Parathyroid adenoma (tissue), 2 donors: ENCODE measurements at regions not wholly inside any gene's neighbourhood (a gene's known extent, or its start where the extent isn't known, plus 50 kb on each side); places are given as distances from the start of the nearest gene placed in this dataset.
"Not testable (repeated sequence)": the region's sequence is repeated elsewhere in the genome, so short reads cannot be mapped to it uniquely, and the experiment has no call there.

Experiments used
- H2AFZ ChIP-seq: fragments of 300-600 bp; sonication (generic); one replicate; pipeline ENCODE4 v1.7.0; 2017; ENCODE audit warnings: antibody characterized with exemption, mild to moderate bottlenecking
- H3K27ac ChIP-seq: fragments of 300-600 bp; sonication (generic); one replicate; pipeline ENCODE4 v1.7.0; 2017
- H3K27me3 ChIP-seq: fragments of 300-600 bp; sonication (generic); one replicate; pipeline ENCODE4 v1.7.0; 2017; ENCODE audit warnings: low read length; ENCODE audit not compliant: control insufficient read depth, insufficient read depth
- H3K36me3 ChIP-seq: fragments of 300-600 bp; sonication (generic); one replicate; pipeline ENCODE4 v1.7.0; 2017; ENCODE audit warnings: low read length; ENCODE audit not compliant: control insufficient read depth, insufficient read depth
- H3K4me1 ChIP-seq: fragments of 300-600 bp; sonication (generic); one replicate; pipeline ENCODE4 v1.7.0; 2017; ENCODE audit warnings: control low read depth
- H3K4me2 ChIP-seq: fragments of 300-600 bp; sonication (generic); one replicate; pipeline ENCODE4 v1.7.0; 2017; ENCODE audit warnings: low read length
- H3K4me3 ChIP-seq: fragments of 300-600 bp; sonication (generic); one replicate; pipeline ENCODE4 v1.7.0; 2017; ENCODE audit warnings: low read depth, low read length
- H3K79me2 ChIP-seq: fragments of 300-600 bp; sonication (generic); one replicate; pipeline ENCODE4 v1.7.0; 2017; ENCODE audit warnings: control low read depth
- H3K9ac ChIP-seq: fragments of 300-600 bp; sonication (generic); one replicate; pipeline ENCODE4 v1.7.0; 2017; ENCODE audit warnings: mild to moderate bottlenecking
- H3K9me3 ChIP-seq: fragments of 300-600 bp; sonication (generic); one replicate; pipeline ENCODE4 v1.7.0; 2017; ENCODE audit warnings: low read length; ENCODE audit not compliant: control insufficient read depth
- TF ChIP-seq, protein P1 (sequence below): fragments of 300-600 bp; sonication (generic); IDR thresholded peaks from one replicate; pipeline ENCODE4 v1.7.0; 2017; ENCODE audit warnings: antibody characterized with exemption, mild to moderate bottlenecking
- donor health status: primary hyperparathyroidism.

DNA sequence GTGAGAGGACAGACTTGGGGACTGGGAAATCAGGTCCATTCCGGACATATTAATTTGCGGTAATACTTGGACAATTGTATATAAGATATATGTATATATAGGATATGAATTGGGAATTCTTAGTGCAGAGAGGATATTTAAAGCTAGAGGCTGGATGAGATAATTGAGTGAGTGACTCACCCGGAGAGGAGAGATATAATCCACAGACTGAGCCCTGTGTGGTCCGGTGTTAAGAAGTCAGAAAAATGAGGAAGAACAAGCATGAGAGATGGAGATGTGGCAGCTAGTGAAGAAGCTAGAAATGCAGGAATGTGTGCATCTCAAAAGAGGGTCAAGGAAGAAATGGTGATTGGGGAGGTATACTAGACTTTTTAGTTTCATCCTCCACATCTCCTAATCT lies 336.2 kb downstream of the SLC7A11 start:
- Histone ChIP-seq H3K4me3 (no peak overlapping the region), H3K36me3 (no peaks in the 10 kb centered on the region), H3K4me1 (no peaks in the 10 kb centered on the region), H3K9me3 (no peaks in the 10 kb centered on the region), H3K79me2 (no peaks in the 10 kb centered on the region), H3K27me3 (no peaks in the 10 kb centered on the region), H3K27ac (no peak overlapping the region), H2AFZ (no peak overlapping the region), H3K4me2 (no peak overlapping the region), H3K9ac (no peak overlapping the region)
- TF ChIP-seq, protein P1, sequence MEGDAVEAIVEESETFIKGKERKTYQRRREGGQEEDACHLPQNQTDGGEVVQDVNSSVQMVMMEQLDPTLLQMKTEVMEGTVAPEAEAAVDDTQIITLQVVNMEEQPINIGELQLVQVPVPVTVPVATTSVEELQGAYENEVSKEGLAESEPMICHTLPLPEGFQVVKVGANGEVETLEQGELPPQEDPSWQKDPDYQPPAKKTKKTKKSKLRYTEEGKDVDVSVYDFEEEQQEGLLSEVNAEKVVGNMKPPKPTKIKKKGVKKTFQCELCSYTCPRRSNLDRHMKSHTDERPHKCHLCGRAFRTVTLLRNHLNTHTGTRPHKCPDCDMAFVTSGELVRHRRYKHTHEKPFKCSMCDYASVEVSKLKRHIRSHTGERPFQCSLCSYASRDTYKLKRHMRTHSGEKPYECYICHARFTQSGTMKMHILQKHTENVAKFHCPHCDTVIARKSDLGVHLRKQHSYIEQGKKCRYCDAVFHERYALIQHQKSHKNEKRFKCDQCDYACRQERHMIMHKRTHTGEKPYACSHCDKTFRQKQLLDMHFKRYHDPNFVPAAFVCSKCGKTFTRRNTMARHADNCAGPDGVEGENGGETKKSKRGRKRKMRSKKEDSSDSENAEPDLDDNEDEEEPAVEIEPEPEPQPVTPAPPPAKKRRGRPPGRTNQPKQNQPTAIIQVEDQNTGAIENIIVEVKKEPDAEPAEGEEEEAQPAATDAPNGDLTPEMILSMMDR, result no peak

DNA sequence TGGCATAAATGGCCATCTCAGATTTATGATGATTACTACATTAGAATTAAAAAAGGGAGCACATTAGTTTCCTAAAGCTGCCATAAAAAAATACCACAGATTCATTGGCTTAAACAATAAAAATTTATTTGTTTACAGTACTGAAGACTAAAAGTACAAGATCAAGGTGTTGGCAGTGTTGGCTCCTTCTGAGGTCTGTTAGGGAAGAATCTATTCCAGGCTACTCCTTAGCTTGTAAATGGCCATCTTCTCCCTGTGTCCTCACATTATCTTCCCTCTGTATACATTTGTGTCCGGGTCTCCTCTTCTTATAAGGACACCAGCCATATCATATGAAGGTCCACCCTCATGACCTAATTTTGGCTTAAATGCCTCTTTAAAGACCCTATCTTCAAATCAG lies 341.0 kb downstream of the SLC7A11 start:
- H3K4me2 ChIP-seq, result no peak overlapping the region
- no peaks in the 10 kb centered on the region for H3K4me1 ChIP-seq
- H3K27me3 ChIP-seq, result no peaks in the 10 kb centered on the region
- TF ChIP-seq, protein P1, result no peak
- H3K9me3 ChIP-seq, result no peaks in the 10 kb centered on the region
- no peaks in the 10 kb centered on the region for H3K79me2 ChIP-seq
- H3K36me3 ChIP-seq, result no peaks in the 10 kb centered on the region
- H3K27ac ChIP-seq, result no peak overlapping the region
- H3K9ac ChIP-seq, result no peak overlapping the region
- H2AFZ ChIP-seq, result no peak overlapping the region
- H3K4me3 ChIP-seq, result no peak overlapping the region

DNA sequence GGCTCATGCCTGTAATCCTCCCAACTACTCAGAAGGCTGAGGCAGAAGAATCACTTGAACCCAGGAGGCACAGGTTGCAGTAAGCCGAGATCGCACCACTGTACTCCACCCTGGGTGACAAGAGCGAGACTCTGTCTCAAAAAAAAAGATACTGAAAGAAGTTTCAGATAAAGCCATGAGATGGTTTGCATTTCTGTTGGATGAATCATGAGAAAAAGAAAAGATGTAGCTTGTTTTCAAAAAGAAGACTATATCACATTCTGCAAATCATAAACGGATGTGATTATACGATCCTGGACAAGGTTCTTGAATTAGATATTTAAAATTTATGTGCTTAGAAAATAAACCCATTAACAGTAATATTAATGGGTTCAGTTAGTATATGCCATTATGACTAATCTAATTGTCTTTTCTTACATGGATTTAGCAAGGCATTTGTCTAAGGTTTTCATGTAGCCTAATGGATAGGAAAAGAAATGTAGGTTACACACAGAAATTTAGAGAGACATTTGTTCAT lies 345.9 kb downstream of the SLC7A11 start:
- Histone ChIP-seq H3K79me2 (no peaks in the 10 kb centered on the region), H3K9ac (no peak overlapping the region), H3K4me1 (no peaks in the 10 kb centered on the region), H3K4me3 (no peak overlapping the region), H3K27me3 (no peaks in the 10 kb centered on the region), H3K4me2 (no peak overlapping the region), H3K9me3 (no peaks in the 10 kb centered on the region), H3K36me3 (no peaks in the 10 kb centered on the region), H2AFZ (no peak overlapping the region), H3K27ac (no peak overlapping the region)
- TF ChIP-seq, protein P1, result no peak

DNA sequence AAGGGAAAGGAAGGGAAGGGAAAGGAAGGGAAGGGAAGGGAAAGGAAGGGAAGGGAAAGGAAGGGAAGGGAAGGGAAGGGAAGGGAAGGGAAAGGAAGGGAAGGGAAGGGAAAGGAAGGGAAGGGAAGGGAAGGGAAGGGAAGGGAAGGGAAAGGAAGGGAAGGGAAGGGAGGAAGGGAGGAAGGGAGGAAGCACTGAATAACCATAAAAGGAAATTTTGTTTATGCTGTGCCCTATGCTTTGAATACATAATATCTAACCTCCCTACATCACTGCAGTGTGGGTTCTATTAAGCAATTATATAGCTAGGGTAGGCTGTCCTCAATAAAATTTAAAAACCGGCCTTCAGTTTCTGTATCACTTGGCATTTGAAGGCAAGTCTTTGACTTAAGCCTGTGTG lies 346.6 kb downstream of the SLC7A11 start:
- H3K27ac ChIP-seq, H2AFZ ChIP-seq, H3K4me1 ChIP-seq, H3K79me2 ChIP-seq, H3K4me3 ChIP-seq, H3K4me2 ChIP-seq, H3K27me3 ChIP-seq, H3K36me3 ChIP-seq, H3K9me3 ChIP-seq, H3K9ac ChIP-seq: not testable (repeated sequence)

DNA sequence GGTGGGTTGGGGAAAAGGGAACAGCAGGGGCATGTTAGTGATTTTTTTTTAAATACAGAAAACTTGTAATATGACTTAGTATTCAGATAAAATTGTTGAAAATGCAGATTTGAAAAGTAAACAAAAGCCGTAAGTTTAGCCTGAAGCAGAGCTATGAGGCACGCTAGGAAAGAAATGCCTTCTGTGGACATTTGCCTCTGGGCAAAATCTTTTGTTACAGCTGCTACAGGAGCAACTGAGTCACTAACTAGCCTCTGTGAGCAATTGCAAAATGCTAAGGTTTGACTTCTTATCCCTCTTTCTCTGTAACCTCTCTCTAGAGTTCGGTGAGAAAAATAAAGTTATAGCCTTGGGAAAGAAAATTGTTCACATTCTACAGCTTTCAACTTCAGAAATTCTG lies 350.0 kb downstream of the SLC7A11 start:
- Histone ChIP-seq H3K27me3 (no peaks in the 10 kb centered on the region), H3K9me3 (no peaks in the 10 kb centered on the region), H2AFZ (no peak overlapping the region), H3K4me3 (no peak overlapping the region), H3K36me3 (no peaks in the 10 kb centered on the region), H3K4me2 (no peak overlapping the region), H3K9ac (no peak overlapping the region), H3K4me1 (no peaks in the 10 kb centered on the region), H3K79me2 (no peaks in the 10 kb centered on the region), H3K27ac (no peak overlapping the region)
- TF ChIP-seq, protein P1, result no peak
